ENCODE measurements at regions not wholly inside any gene's neighbourhood (a gene's known extent, or its start where the extent isn't known, plus 50 kb on each side); places are given as distances from the start of the nearest gene placed in this dataset.

- Histone ChIP-seq H3K9me3 (ENCODE audit: control extremely low read depth in 1 of 3, control insufficient read depth in 2 of 3, insufficient read depth in 1 of 3, low read length in 2 of 3) (no peaks in the 10 kb centered on the region), H3K4me2 (replicated peaks; ENCODE audit: low read depth, low read length, poor library complexity, severe bottlenecking) (no peak overlapping the region), H3K27ac (ENCODE audit: low read length in 2 of 2) (no peak overlapping the region), H3K4me1 (ENCODE audit: control insufficient read depth in 2 of 2, insufficient read depth in 2 of 2, low read length in 2 of 2) (no peaks in the 10 kb centered on the region), H2AFZ (ENCODE audit: insufficient read depth, low read depth, low read length, poor library complexity, severe bottlenecking) (no peak overlapping the region), H3K27me3 (replicated peaks in 1 of 4; ENCODE audit: control extremely low read depth in 1 of 4, control insufficient read depth in 3 of 4, insufficient read depth in 4 of 4, low read length in 3 of 4) (peaks cover 0 to 4% (median 0%) of the 10 kb centered on the region in 4 experiments), H3K4me3 (ENCODE audit: control extremely low read depth in 1 of 5, extremely low read depth in 1 of 5, insufficient read depth in 1 of 5, low read depth in 2 of 5, low read length in 4 of 5) (no peak overlapping the region), H4K20me1 (ENCODE audit: control insufficient read depth, insufficient read depth, low read length, poor library complexity, severe bottlenecking) (no peaks in the 10 kb centered on the region), H3K9ac (ENCODE audit: low read length) (no peak overlapping the region), H3K36me3 (replicated peaks in 1 of 2; ENCODE audit: control extremely low read depth in 1 of 2, control insufficient read depth in 1 of 2, extremely low read depth in 1 of 2, insufficient read depth in 2 of 2, low read length in 1 of 2) (no peaks in the 10 kb centered on the region), H3K79me2 (ENCODE audit: control insufficient read depth, insufficient read depth, low read length) (no peaks in the 10 kb centered on the region)
- Mint-ChIP-seq H3K4me1 (no peaks in the 10 kb centered on the region), H3K27ac (no peak overlapping the region), H3K4me3 (no peak overlapping the region), H3K9me3 (ENCODE audit: insufficient read depth) (no peaks in the 10 kb centered on the region), H3K27me3 (peaks cover 19% of the 10 kb centered on the region)
- TF ChIP-seq, protein P1, sequence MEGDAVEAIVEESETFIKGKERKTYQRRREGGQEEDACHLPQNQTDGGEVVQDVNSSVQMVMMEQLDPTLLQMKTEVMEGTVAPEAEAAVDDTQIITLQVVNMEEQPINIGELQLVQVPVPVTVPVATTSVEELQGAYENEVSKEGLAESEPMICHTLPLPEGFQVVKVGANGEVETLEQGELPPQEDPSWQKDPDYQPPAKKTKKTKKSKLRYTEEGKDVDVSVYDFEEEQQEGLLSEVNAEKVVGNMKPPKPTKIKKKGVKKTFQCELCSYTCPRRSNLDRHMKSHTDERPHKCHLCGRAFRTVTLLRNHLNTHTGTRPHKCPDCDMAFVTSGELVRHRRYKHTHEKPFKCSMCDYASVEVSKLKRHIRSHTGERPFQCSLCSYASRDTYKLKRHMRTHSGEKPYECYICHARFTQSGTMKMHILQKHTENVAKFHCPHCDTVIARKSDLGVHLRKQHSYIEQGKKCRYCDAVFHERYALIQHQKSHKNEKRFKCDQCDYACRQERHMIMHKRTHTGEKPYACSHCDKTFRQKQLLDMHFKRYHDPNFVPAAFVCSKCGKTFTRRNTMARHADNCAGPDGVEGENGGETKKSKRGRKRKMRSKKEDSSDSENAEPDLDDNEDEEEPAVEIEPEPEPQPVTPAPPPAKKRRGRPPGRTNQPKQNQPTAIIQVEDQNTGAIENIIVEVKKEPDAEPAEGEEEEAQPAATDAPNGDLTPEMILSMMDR (IDR thresholded peaks at IDR 0.05), result no peak
- TF ChIP-seq EZH2 (IDR thresholded peaks at IDR 0.05; ENCODE audit: borderline replicate concordance, insufficient read depth, low read depth, low read length, poor library complexity, severe bottlenecking), result no peak
- ATAC-seq (ENCODE audit: low read depth) (no peak), DNase-seq (no peak)
- POLR2A ChIA-PET, result no interaction called here
- CTCF ChIA-PET, result no interaction called here
- intact Hi-C loops (cut with micrococcal nuclease), result no loop called here
- no CpG with 5 or more reads among the region's 3 CpGs for WGBS (ENCODE audit: insufficient coverage)
Measured at GRCh38 chr2:217026569-217026968, 166.7 kb upstream of the TNP1 start.

DNA sequence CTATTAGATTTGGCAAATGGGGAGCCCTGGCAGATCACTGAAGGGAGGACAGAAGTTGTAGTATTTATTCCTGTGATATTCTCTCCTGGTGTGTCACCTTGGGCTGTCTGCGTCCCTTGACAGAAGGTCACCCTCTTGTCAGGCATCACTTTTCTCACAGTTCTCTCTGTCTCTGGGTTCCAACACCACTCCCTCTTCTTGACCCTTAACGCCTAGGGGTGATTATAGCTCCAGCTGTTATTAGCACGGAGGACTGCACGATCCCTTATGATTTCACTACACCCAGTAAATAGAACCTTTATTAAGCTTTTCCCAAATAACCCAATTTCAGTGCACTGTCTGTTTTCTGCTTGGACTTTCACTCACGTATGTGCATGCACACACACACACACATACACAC lies 166.3 kb upstream of the TNP1 start:
- Histone ChIP-seq H3K4me2 (replicated peaks; ENCODE audit: low read depth, low read length, poor library complexity, severe bottlenecking) (no peak overlapping the region), H3K79me2 (ENCODE audit: control insufficient read depth, insufficient read depth, low read length) (no peaks in the 10 kb centered on the region), H3K9ac (ENCODE audit: low read length) (no peak overlapping the region), H3K36me3 (replicated peaks in 1 of 2; ENCODE audit: control extremely low read depth in 1 of 2, control insufficient read depth in 1 of 2, extremely low read depth in 1 of 2, insufficient read depth in 2 of 2, low read length in 1 of 2) (no peaks in the 10 kb centered on the region), H3K9me3 (ENCODE audit: control extremely low read depth in 1 of 3, control insufficient read depth in 2 of 3, insufficient read depth in 1 of 3, low read length in 2 of 3) (no peaks in the 10 kb centered on the region), H4K20me1 (ENCODE audit: control insufficient read depth, insufficient read depth, low read length, poor library complexity, severe bottlenecking) (no peaks in the 10 kb centered on the region), H3K27ac (ENCODE audit: low read length in 2 of 2) (no peak overlapping the region), H2AFZ (ENCODE audit: insufficient read depth, low read depth, low read length, poor library complexity, severe bottlenecking) (no peak overlapping the region), H3K4me1 (ENCODE audit: control insufficient read depth in 2 of 2, insufficient read depth in 2 of 2, low read length in 2 of 2) (no peaks in the 10 kb centered on the region), H3K27me3 (replicated peaks in 1 of 4; ENCODE audit: control extremely low read depth in 1 of 4, control insufficient read depth in 3 of 4, insufficient read depth in 4 of 4, low read length in 3 of 4) (peaks cover 0 to 4% (median 0%) of the 10 kb centered on the region in 4 experiments), H3K4me3 (ENCODE audit: control extremely low read depth in 1 of 5, extremely low read depth in 1 of 5, insufficient read depth in 1 of 5, low read depth in 2 of 5, low read length in 4 of 5) (no peak overlapping the region)
- Mint-ChIP-seq H3K4me3 (no peak overlapping the region), H3K9me3 (ENCODE audit: insufficient read depth) (no peaks in the 10 kb centered on the region), H3K27ac (no peak overlapping the region), H3K27me3 (peaks cover 20% of the 10 kb centered on the region), H3K4me1 (no peaks in the 10 kb centered on the region)
- TF ChIP-seq, protein P1 (IDR thresholded peaks at IDR 0.05), result no peak
- TF ChIP-seq EZH2 (IDR thresholded peaks at IDR 0.05; ENCODE audit: borderline replicate concordance, insufficient read depth, low read depth, low read length, poor library complexity, severe bottlenecking), result no peak
- DNase-seq (no peak), ATAC-seq (ENCODE audit: low read depth) (no peak)
- ChIA-PET POLR2A (no interaction called here), CTCF (no interaction called here)
- 94% methylated on average over 3 of the region's 5 CpGs for WGBS (ENCODE audit: insufficient coverage)
- intact Hi-C loops (cut with micrococcal nuclease), result no loop called here
